ENCODE measurements at regions not wholly inside any gene's neighbourhood (a gene's known extent, or its start where the extent isn't known, plus 50 kb on each side); places are given as distances from the start of the nearest gene placed in this dataset.

DNA sequence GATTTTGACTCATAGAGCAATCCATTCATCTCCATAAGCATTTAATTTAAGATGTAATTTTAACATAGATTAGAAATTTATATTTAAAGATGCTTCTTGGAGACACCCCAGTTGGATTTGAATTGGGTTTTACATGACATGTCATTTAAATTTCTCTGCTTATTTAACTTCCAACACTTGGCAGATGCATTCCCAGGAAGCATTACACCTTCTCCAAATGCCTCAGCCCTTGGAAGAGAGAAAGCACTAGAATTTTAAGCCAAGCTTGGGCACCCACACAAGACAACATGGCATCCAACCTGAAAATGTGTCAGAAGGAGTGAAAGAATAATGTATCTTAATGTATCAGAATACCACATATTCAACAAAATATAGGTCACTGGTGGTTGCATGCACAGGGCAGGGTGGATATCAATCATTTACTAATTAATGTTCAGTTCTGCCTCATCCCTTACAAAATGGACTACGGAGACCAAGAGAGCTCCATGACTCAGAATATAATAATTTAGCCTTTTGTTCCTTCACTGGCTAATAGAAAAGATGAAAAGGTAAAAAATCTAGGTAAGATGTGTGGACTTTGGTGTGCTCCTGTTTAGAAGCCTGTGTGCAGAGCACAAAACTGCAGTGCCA lies 541.7 kb upstream of the SORCS1 start:
- Histone ChIP-seq H3K4me3 (ENCODE audit: low read depth in 1 of 5, low read length in 5 of 5) (no peak overlapping the region), H3K9ac (ENCODE audit: low read length in 5 of 5) (no peak overlapping the region), H3K36me3 (ENCODE audit: control insufficient read depth in 5 of 5, insufficient read depth in 5 of 5, low read length in 5 of 5) (no peaks in the 10 kb centered on the region), H3K27ac (ENCODE audit: low read depth, low read length) (no peak overlapping the region), H3K27me3 (ENCODE audit: control insufficient read depth in 5 of 5, insufficient read depth in 4 of 5, low read length in 5 of 5) (no peaks in the 10 kb centered on the region), H3K4me1 (ENCODE audit: control insufficient read depth in 5 of 5, insufficient read depth in 5 of 5, low read length in 5 of 5) (no peaks in the 10 kb centered on the region), H3K9me3 (ENCODE audit: control insufficient read depth in 5 of 5, low read length in 5 of 5) (no peaks in the 10 kb centered on the region)

- Histone ChIP-seq H3K9ac (ENCODE audit: low read length in 5 of 5) (no peak overlapping the region), H3K27ac (ENCODE audit: low read depth, low read length) (no peak overlapping the region), H3K9me3 (ENCODE audit: control insufficient read depth in 5 of 5, low read length in 5 of 5) (peaks cover 0 to 2% (median 0%) of the 10 kb centered on the region in 5 donors), H3K27me3 (ENCODE audit: control insufficient read depth in 5 of 5, insufficient read depth in 4 of 5, low read length in 5 of 5) (no peaks in the 10 kb centered on the region), H3K36me3 (ENCODE audit: control insufficient read depth in 5 of 5, insufficient read depth in 5 of 5, low read length in 5 of 5) (no peaks in the 10 kb centered on the region), H3K4me3 (ENCODE audit: low read depth in 1 of 5, low read length in 5 of 5) (no peak overlapping the region), H3K4me1 (ENCODE audit: control insufficient read depth in 5 of 5, insufficient read depth in 5 of 5, low read length in 5 of 5) (no peaks in the 10 kb centered on the region)
Observed at GRCh38 chr10:107701943-107702342, 537.4 kb upstream of the SORCS1 start.

GRCh38 chr10:107692072-107692471 lies 527.6 kb upstream of the SORCS1 start:
- Histone ChIP-seq H3K27me3 (ENCODE audit: control insufficient read depth in 5 of 5, insufficient read depth in 4 of 5, low read length in 5 of 5) (no peaks in the 10 kb centered on the region), H3K36me3 (ENCODE audit: control insufficient read depth in 5 of 5, insufficient read depth in 5 of 5, low read length in 5 of 5) (no peaks in the 10 kb centered on the region), H3K4me3 (ENCODE audit: low read depth in 1 of 5, low read length in 5 of 5) (no peak overlapping the region), H3K27ac (ENCODE audit: low read depth, low read length) (no peak overlapping the region), H3K9ac (ENCODE audit: low read length in 5 of 5) (no peak overlapping the region), H3K9me3 (ENCODE audit: control insufficient read depth in 5 of 5, low read length in 5 of 5) (no peaks in the 10 kb centered on the region), H3K4me1 (ENCODE audit: control insufficient read depth in 5 of 5, insufficient read depth in 5 of 5, low read length in 5 of 5) (no peaks in the 10 kb centered on the region)

DNA sequence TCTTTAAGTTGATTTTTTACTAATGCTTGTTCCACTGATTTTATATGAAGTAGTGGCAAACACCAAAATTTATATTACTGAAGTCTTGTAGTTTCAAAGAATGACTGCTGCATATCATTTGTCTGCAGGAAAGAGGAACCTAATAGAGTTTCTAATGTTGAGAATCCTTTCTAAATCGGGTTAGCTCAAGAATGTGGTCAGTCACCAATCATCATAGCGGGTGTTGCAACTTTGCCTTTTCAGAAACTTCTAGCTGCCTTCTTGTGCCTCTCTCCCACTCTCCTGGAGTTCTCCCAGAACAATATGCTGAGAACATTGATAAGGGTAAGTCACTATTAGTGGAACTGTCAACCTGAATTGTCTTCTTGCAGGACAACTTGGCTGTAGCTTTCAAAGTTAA lies 524.8 kb upstream of the SORCS1 start:
- Histone ChIP-seq H3K27me3 (ENCODE audit: control insufficient read depth in 5 of 5, insufficient read depth in 4 of 5, low read length in 5 of 5) (no peaks in the 10 kb centered on the region), H3K9me3 (ENCODE audit: control insufficient read depth in 5 of 5, low read length in 5 of 5) (no peaks in the 10 kb centered on the region), H3K4me1 (ENCODE audit: control insufficient read depth in 5 of 5, insufficient read depth in 5 of 5, low read length in 5 of 5) (no peaks in the 10 kb centered on the region), H3K27ac (ENCODE audit: low read depth, low read length) (no peak overlapping the region), H3K9ac (ENCODE audit: low read length in 5 of 5) (no peak overlapping the region), H3K4me3 (ENCODE audit: low read depth in 1 of 5, low read length in 5 of 5) (no peak overlapping the region), H3K36me3 (ENCODE audit: control insufficient read depth in 5 of 5, insufficient read depth in 5 of 5, low read length in 5 of 5) (no peaks in the 10 kb centered on the region)

- Histone ChIP-seq H3K9ac (ENCODE audit: low read length in 5 of 5) (no peak overlapping the region), H3K4me3 (ENCODE audit: low read depth in 1 of 5, low read length in 5 of 5) (no peak overlapping the region), H3K9me3 (ENCODE audit: control insufficient read depth in 5 of 5, low read length in 5 of 5) (no peaks in the 10 kb centered on the region), H3K27ac (ENCODE audit: low read depth, low read length) (no peak overlapping the region), H3K4me1 (ENCODE audit: control insufficient read depth in 5 of 5, insufficient read depth in 5 of 5, low read length in 5 of 5) (no peaks in the 10 kb centered on the region), H3K27me3 (ENCODE audit: control insufficient read depth in 5 of 5, insufficient read depth in 4 of 5, low read length in 5 of 5) (no peaks in the 10 kb centered on the region), H3K36me3 (ENCODE audit: control insufficient read depth in 5 of 5, insufficient read depth in 5 of 5, low read length in 5 of 5) (no peaks in the 10 kb centered on the region)
Observed at GRCh38 chr10:107687701-107688100, 523.2 kb upstream of the SORCS1 start.

- H3K27me3 ChIP-seq (ENCODE audit: control insufficient read depth in 5 of 5, insufficient read depth in 4 of 5, low read length in 5 of 5): no peaks in the 10 kb centered on the region
- H3K9ac ChIP-seq (ENCODE audit: low read length in 5 of 5): no peak overlapping the region
- H3K27ac ChIP-seq (ENCODE audit: low read depth, low read length): no peak overlapping the region
- no peaks in the 10 kb centered on the region for H3K36me3 ChIP-seq (ENCODE audit: control insufficient read depth in 5 of 5, insufficient read depth in 5 of 5, low read length in 5 of 5)
- no peaks in the 10 kb centered on the region for H3K9me3 ChIP-seq (ENCODE audit: control insufficient read depth in 5 of 5, low read length in 5 of 5)
- H3K4me3 ChIP-seq (ENCODE audit: low read depth in 1 of 5, low read length in 5 of 5): no peak overlapping the region
- H3K4me1 ChIP-seq (ENCODE audit: control insufficient read depth in 5 of 5, insufficient read depth in 5 of 5, low read length in 5 of 5): no peaks in the 10 kb centered on the region
Observed at GRCh38 chr10:107686095-107686494, 521.6 kb upstream of the SORCS1 start.

DNA sequence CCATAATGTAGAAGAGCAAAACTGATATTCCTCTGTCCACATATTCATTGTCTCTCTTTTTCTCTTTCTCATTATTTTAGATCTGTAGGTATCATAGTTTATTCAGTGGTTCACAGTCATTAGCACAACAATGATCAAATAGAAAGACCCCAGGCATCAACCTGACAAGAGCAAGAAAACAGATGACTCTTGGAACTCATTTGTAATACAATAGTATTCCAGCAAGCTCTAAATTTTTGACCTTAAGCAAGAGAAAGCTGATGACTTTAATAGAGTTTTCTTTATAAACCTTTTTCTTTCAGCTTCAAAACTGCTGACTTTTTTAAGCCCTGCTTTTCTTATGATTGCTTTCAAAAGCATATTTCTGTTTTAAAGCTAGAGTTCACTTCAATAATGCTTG lies 507.5 kb upstream of the SORCS1 start:
- Histone ChIP-seq H3K4me3 (ENCODE audit: low read depth in 1 of 5, low read length in 5 of 5) (no peak overlapping the region), H3K4me1 (ENCODE audit: control insufficient read depth in 5 of 5, insufficient read depth in 5 of 5, low read length in 5 of 5) (no peaks in the 10 kb centered on the region), H3K27me3 (ENCODE audit: control insufficient read depth in 5 of 5, insufficient read depth in 4 of 5, low read length in 5 of 5) (no peaks in the 10 kb centered on the region), H3K36me3 (ENCODE audit: control insufficient read depth in 5 of 5, insufficient read depth in 5 of 5, low read length in 5 of 5) (no peaks in the 10 kb centered on the region), H3K9me3 (ENCODE audit: control insufficient read depth in 5 of 5, low read length in 5 of 5) (no peaks in the 10 kb centered on the region), H3K9ac (ENCODE audit: low read length in 5 of 5) (no peak overlapping the region), H3K27ac (ENCODE audit: low read depth, low read length) (no peak overlapping the region)

GRCh38 chr10:107666214-107666613 lies 501.7 kb upstream of the SORCS1 start:
- no peak overlapping the region for H3K27ac ChIP-seq (ENCODE audit: low read depth, low read length)
- H3K4me3 ChIP-seq (ENCODE audit: low read depth in 1 of 5, low read length in 5 of 5): no peak overlapping the region
- H3K9me3 ChIP-seq (ENCODE audit: control insufficient read depth in 5 of 5, low read length in 5 of 5): no peaks in the 10 kb centered on the region
- no peak overlapping the region for H3K9ac ChIP-seq (ENCODE audit: low read length in 5 of 5)
- no peaks in the 10 kb centered on the region for H3K27me3 ChIP-seq (ENCODE audit: control insufficient read depth in 5 of 5, insufficient read depth in 4 of 5, low read length in 5 of 5)
- H3K36me3 ChIP-seq (ENCODE audit: control insufficient read depth in 5 of 5, insufficient read depth in 5 of 5, low read length in 5 of 5): no peaks in the 10 kb centered on the region
- H3K4me1 ChIP-seq (ENCODE audit: control insufficient read depth in 5 of 5, insufficient read depth in 5 of 5, low read length in 5 of 5): no peaks in the 10 kb centered on the region

GRCh38 chr10:107665459-107665858 lies 501.0 kb upstream of the SORCS1 start:
- H3K4me3 ChIP-seq (ENCODE audit: low read depth in 1 of 5, low read length in 5 of 5): no peak overlapping the region
- no peaks in the 10 kb centered on the region for H3K4me1 ChIP-seq (ENCODE audit: control insufficient read depth in 5 of 5, insufficient read depth in 5 of 5, low read length in 5 of 5)
- no peaks in the 10 kb centered on the region for H3K36me3 ChIP-seq (ENCODE audit: control insufficient read depth in 5 of 5, insufficient read depth in 5 of 5, low read length in 5 of 5)
- no peaks in the 10 kb centered on the region for H3K27me3 ChIP-seq (ENCODE audit: control insufficient read depth in 5 of 5, insufficient read depth in 4 of 5, low read length in 5 of 5)
- H3K27ac ChIP-seq (ENCODE audit: low read depth, low read length): no peak overlapping the region
- no peak overlapping the region for H3K9ac ChIP-seq (ENCODE audit: low read length in 5 of 5)
- no peaks in the 10 kb centered on the region for H3K9me3 ChIP-seq (ENCODE audit: control insufficient read depth in 5 of 5, low read length in 5 of 5)

- Histone ChIP-seq H3K27ac (ENCODE audit: low read depth, low read length) (no peak overlapping the region), H3K9ac (ENCODE audit: low read length in 5 of 5) (no peak overlapping the region), H3K4me3 (ENCODE audit: low read depth in 1 of 5, low read length in 5 of 5) (no peak overlapping the region), H3K27me3 (ENCODE audit: control insufficient read depth in 5 of 5, insufficient read depth in 4 of 5, low read length in 5 of 5) (no peaks in the 10 kb centered on the region), H3K4me1 (ENCODE audit: control insufficient read depth in 5 of 5, insufficient read depth in 5 of 5, low read length in 5 of 5) (peaks cover 0 to 5% (median 2%) of the 10 kb centered on the region in 5 donors), H3K9me3 (ENCODE audit: control insufficient read depth in 5 of 5, low read length in 5 of 5) (no peaks in the 10 kb centered on the region), H3K36me3 (ENCODE audit: control insufficient read depth in 5 of 5, insufficient read depth in 5 of 5, low read length in 5 of 5) (no peaks in the 10 kb centered on the region)
Observed at GRCh38 chr10:107657851-107658250, 493.3 kb upstream of the SORCS1 start.

GRCh38 chr10:107656932-107657331 lies 492.4 kb upstream of the SORCS1 start:
- Histone ChIP-seq H3K36me3 (ENCODE audit: control insufficient read depth in 5 of 5, insufficient read depth in 5 of 5, low read length in 5 of 5) (no peaks in the 10 kb centered on the region), H3K27me3 (ENCODE audit: control insufficient read depth in 5 of 5, insufficient read depth in 4 of 5, low read length in 5 of 5) (no peaks in the 10 kb centered on the region), H3K9ac (ENCODE audit: low read length in 5 of 5) (no peak overlapping the region), H3K27ac (ENCODE audit: low read depth, low read length) (no peak overlapping the region), H3K4me3 (ENCODE audit: low read depth in 1 of 5, low read length in 5 of 5) (no peak overlapping the region), H3K4me1 (ENCODE audit: control insufficient read depth in 5 of 5, insufficient read depth in 5 of 5, low read length in 5 of 5) (peaks cover 0 to 5% (median 2%) of the 10 kb centered on the region in 5 donors), H3K9me3 (ENCODE audit: control insufficient read depth in 5 of 5, low read length in 5 of 5) (no peaks in the 10 kb centered on the region)
